DOHH2 (cell line): ENCODE measurements at regions not wholly inside any gene's neighbourhood (a gene's known extent, or its start where the extent isn't known, plus 50 kb on each side); places are given as distances from the start of the nearest gene placed in this dataset.

Source experiments
- CTCF ChIP-seq: fragments of 200-600 bp; sonication (generic); IDR thresholded peaks from one replicate; pipeline ENCODE4 v1.5.1; 2014; ENCODE audit warnings: antibody characterized with exemption, mild to moderate bottlenecking, low read depth, low read length; ENCODE audit not compliant: poor library complexity, severe bottlenecking
- EZH2phosphoT487 ChIP-seq: fragments of 200-600 bp; sonication (generic); IDR thresholded peaks from 2 replicates; pipeline ENCODE4 v1.6.1; 2017; ENCODE audit warnings: borderline replicate concordance, mild to moderate bottlenecking, antibody characterized with exemption, low read length, moderate library complexity, mixed read lengths

GRCh38 chrX:13109817-13110216 lies 65.4 kb upstream of the FAM9C start:
- TF ChIP-seq CTCF (no peak), EZH2phosphoT487 (no peak)
